HG03439 (cell line): ENCODE measurements at regions not wholly inside any gene's neighbourhood (a gene's known extent, or its start where the extent isn't known, plus 50 kb on each side); places are given as distances from the start of the nearest gene placed in this dataset.
"Not testable (repeated sequence)": the region's sequence is repeated elsewhere in the genome, so short reads cannot be mapped to it uniquely, and the experiment has no call there.

ENCODE experiments used
- ATAC-seq: cut with Tn5 transposase; IDR thresholded peaks from one replicate; pipeline ENCODE4 v1.9.1; 2021; ENCODE audit warnings: mild to moderate bottlenecking, moderate library complexity; ENCODE audit not compliant: unreplicated experiment

DNA sequence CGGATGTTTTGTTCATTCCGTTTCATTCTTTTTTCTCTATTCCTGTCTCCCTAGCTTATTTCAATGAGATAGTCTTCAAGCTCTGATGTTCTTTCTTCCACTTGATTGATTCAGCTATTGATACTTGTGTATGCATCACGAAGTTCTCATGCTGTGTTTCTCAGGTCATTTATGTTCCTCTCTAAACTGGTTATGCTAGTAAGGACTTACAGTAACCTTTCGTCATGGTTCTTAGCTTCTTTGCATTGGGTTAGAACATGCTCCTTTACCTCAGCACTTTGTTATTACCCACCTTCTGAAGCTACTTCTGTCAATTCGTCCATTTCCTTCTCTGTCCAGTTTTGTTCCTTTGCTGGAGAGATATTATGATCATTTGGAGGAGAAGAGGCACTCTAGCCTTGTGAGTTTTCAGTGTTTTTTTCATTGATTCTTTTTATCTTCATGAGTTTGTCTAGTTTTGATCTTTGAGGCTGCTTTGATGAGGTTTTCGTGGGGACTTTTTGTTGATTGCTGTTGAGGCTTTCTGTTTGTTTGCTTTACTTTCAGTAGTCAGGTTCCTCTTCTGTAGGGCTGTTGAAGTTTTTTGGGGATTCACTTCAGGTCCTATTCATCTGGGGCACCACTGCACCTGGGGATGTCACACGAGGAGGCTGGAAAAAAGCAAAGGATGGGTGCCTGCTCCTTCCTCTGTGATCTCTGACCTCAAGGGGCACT is 496.9 kb upstream of the LRRC7 start:
- no peak for ATAC-seq

DNA sequence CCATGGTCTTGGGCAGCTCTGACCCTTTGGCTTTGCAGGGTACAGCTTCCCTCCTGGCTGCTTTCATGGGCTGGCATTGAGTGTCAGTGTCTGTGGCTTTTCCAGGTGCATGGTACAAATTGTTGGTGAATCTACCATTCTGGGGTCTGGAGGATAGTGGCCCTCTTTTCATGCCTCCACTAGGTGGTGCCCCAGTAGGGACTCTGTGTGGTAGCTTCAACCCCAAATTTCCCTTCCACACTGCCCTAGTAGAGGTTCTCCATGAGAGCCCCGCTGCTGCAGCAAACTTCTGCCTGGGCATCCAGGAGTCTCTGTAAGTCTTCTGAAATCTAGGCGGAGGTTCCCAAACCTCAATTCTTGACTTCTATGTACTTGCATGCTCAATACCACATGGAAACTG is 494.5 kb upstream of the LRRC7 start:
- ATAC-seq, result no peak

DNA sequence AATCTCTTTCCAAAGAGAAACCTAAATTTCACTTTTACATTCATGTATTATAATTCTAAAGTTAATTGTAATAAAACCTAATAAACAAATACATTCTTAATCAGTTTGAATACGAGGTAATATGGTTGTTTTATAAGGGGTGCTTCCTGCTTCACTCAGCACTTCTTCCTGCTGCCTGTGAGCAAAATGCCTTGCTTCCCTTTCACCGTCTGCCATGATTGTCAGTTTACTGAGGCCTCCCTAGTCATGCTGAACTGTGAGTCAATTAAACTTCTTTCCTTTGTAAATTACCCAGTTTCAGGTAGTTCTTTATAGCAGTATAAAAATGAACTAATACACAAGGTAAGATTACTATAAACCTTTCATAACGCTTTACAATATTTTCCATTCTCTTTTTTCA is 491.1 kb upstream of the LRRC7 start:
- ATAC-seq, result no peak

DNA sequence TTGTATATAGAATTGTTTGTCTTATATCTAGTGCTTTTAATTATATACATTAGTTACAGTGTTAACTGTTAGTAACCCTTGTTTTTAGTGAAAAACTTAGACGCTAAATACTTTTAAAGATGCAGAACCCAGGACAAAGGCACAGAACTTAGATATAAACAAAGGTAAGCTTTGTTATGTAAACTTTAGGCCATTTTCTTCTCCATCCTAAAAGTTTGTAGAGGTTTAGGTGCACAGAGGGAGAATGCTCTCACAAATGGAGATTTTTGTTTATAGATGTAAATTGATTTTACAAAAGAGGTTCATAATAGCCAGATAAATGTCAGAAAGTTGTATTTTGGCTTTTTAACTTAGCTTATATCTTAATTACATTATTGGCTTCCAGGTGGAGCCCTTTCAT is 490.5 kb upstream of the LRRC7 start:
- ATAC-seq, result no peak

DNA sequence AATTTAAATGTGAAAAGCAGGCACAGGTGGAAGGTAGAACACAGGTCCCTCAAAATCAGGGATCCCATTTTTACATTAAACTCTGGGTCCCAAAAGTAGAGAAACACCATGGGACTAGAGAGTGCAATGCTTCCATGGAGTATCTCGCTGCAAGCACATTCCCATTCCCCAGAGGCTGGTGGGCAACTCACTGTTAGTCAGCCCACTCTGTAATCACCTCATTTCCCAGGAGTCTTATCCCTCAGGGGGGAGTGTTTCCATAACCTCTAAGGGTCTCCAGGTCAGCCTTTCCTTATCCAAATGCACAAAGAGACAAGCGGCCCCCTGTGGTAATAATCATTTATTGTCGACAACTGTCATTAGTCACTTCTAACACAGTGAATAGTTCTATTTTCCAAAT is 490.1 kb upstream of the LRRC7 start:
- no peak for ATAC-seq

DNA sequence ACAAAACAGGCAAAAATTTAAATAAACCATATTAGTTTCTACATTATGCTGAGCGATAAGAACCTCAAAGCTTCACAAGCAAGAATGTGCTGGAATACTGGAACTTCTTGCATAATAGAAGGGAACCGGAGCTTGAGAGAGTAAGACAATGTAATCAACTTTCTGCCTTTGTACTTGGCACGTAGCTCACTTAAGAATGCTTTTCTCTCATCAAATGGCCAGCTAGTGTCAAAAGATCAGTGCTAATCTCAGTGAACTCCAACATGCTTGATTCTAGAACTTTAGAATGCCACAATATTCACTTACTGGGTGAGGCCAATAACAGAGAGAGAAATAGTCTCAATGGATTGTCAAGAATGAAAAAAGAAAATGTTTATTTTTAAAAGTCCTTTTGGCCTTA is 486.1 kb upstream of the LRRC7 start:
- ATAC-seq, result no peak

DNA sequence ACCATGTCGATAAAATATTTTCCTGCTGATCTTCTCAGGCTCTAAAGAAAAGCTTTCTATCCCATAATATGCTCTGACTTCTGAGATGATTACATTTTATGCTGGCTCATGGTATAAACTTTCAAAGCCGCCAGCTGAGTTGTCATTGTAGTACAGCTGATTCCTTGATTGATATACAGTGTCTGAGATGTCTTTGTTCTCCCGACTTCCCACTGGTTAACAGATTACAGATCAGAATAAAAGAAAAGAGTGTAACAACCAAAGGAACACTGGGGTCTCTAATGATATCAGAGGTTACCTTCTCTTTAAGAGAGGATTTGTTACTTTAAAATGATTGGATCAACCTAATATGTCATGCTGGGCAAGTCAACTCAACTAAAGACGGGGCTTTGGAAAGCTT is 485.4 kb upstream of the LRRC7 start:
- ATAC-seq, result no peak

DNA sequence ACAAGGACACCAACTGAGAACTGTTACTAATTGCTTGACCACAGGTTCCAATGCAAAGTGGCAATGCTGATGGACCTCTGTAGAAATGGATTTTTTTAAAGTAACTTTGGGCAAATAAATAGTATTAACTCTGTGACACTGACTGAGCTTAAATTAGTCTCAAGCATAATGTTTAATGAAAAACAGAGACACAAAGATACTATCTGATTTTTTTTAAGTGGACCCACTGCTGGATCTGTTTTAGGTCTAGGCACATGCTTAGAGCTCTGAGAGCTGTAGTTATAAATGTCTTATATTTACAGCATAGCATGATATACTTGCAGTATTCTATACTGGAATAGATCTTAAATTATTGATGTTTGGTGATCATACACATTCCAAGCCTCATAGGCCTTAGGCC is 481.6 kb upstream of the LRRC7 start:
- no peak for ATAC-seq

DNA sequence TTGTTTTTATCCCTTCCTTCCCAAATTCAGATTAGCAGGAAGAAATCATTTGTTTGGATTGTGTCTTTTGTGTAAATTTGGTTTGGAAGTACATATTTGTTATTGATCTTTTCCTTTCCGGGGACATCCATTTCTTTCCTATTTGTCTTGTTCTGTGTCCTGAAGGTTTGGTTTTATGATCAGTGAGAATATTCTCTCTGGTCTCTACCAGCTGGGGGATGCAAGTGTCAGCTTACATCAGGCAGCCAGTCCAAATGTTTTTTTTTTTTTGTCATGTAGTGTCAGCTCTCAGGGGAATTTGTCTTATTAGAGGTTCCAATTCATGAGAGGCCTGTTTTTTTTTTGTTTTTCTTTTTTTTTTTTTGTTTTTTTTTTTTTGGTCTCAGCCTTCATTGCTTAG is 479.2 kb upstream of the LRRC7 start:
- no peak for ATAC-seq

DNA sequence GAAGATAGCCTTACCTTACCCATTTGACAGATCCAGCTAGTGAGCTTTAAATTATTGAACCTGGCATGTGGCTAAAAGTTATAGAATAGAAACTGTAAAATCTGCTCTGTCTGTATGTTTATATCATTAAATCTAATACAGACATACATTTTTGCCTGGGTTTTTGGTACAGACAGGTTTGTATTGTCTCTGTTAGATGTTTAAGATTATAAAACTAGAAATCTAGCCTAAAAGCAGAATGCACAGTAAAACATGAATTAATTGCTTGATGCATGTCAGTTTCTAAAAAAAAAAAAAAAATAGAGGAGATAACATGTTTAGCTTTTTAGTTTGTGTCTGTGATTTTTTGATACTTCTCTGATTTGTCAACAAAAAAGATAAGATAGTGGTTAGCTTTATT is 477.6 kb upstream of the LRRC7 start:
- ATAC-seq, result no peak

DNA sequence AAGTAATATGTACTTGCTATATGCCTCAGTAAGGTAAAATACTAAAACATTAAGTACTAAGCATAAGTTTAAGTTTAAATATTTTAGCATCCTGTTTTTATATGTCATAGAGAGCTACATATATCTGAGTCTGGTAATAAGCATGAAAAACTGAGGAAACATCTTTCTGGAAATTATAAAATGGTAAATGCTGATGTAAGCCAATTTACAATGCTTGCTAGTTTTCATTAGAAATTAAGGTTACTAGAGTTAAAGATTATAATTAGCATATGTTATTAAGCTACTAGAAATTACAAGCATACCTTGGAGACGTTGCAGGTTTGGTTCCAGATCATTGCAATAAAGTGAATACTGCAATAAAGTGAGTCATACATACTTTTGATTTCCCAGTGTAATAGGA is 477.0 kb upstream of the LRRC7 start:
- ATAC-seq, result no peak

DNA sequence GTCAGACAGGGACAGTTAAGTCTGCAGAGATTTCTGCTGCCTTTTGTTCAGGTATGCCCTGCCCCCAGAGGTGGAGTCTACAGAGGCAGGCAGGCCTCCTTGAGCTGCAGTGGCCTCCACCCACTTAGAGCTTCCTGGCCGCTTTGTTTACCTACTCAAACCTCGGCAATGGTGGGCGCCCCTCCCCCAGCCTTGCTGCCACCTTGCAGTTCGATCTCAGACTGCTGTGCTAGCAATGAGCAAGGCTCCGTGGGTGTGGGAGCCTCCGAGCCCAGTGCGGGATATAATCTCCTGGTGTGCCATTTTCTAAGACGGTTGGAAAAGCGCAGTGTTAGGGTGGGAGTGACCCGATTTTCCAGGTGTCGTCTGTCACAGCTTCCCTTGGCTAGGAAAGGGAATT is 465.7 kb upstream of the LRRC7 start:
- not testable (repeated sequence) for ATAC-seq

DNA sequence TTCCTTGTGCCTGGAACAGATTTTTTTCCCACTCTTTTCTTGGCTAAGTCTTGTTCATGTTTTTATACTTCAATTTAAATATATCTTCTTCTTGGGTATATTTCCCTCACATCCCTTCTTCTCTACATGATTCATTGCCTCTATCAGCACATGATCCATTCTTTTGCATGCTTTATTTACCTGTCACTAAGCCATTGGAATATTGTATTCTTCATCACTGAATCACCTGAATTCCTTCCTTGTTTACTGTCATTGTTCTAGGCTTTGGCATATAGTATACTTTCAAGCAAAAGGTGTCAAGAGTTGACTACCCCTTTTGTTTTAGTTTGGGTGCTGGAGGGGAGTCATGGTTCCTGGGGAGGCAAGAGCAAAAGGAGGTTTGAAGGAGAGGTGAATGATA is 464.5 kb upstream of the LRRC7 start:
- no peak for ATAC-seq

DNA sequence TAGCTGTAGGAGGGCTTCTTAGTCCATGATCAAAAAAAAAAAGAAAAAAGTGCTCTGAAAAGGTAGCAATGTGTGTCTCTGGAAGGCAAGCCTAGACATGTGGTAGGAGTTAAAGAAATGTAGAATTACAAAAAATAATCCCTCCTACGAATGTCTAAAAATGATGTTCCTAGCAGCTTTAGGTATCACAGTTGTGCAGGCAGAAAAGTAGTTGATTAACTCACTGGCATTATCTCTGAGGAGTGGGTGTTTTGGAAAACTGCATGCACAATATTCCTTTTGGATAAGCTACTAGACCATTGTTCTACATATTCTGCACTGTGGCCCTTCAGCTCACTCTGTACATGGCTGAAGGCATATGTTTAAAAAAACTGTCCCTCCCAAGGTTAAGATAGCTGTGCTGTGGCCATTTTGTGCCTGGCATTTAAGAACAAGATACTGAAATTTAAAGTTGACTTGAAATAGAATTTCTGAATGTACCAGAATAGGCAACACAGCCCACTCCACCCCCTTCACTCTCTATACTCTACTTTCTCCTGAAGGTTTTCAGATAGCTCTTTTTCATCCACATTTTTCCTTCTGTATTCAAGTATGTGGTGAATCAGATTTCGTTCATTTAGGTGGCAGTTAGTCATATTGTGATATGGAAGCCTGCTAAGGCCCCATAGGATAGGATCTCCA is 463.9 kb upstream of the LRRC7 start:
- no peak for ATAC-seq

DNA sequence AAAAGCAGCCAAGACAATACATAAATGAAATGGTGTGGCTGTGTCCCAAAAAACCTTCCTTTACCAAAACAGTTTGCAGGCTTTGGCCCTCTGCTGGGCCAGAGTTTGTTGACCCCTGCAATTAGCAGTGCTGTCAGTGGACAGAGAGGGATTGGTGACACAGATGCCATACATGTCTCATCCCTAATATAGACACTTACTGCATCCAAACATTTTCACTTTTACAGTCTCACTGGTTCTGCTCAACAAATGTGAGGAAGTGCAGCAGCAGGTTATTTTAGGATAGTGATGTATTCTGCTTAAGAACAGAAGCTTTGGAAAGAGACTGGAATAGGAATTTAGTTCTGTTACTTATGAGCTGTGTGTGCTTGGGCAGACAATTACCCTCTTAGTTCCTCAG is 462.8 kb upstream of the LRRC7 start:
- ATAC-seq, result no peak

DNA sequence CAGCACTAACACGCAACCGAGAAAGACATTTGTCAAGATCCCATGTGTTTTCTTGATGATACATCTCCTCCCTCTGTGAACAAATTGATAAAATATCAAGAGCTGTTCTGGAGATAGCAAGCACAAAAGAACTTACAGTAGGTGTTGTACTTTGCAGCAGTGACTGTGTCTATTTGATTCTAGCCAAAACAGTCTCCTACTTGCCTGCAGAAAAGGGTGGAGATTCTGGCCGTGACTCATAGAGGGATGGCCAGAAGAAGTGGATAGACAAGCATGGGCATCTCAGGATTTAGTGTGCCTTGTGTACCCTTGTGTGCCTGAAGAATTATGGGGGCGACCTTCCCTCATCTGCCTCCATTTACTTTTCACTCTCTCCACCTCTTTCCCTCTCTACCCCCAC is 458.4 kb upstream of the LRRC7 start:
- ATAC-seq, result no peak

DNA sequence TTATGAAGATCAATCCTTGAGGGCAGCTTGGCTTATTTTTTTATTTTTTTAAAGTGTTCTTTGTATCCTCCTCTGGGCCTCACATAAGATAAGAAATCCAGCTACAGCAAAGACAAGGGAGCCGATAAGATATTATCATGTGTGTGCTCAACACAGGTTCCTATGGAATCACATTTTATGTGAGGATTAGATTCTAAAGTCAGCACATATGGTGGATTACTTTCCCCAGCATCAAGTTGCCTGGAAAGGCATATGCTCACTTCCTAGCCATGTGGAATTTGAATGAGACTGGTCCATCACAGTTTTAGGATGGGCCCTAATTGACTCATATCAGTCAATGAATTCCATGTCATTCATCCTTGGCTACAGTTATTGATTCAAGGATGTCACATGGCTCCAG is 456.9 kb upstream of the LRRC7 start:
- ATAC-seq, result no peak

DNA sequence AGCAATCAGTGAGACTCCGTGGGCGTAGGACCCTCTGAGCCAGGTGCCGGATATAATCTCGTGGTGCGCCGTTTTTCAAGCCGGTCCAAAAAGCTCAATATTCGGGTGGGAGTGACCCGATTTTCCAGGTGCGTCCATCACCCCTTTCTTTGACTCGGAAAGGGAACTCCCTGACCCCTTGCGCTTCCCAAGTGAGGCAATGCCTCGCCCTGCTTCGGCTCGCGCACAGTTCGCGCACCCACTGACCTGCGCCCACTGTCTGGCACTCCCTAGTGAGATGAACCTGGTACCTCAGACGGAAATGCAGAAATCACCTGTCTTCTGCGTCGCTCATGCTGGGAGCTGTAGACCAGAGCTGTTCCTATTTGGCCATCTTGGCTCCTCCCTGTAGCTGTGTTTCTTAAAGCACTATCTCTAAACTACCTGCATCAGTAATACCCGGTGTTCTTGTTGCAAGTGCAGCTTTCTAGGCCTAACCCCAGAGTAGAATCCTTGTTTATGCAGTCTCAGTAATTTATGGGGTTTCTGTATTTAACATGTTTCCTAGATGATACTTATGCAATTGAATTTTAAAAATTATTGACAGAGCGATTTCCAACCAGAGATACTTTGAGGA is 447.5 kb upstream of the LRRC7 start:
- not testable (repeated sequence) for ATAC-seq

DNA sequence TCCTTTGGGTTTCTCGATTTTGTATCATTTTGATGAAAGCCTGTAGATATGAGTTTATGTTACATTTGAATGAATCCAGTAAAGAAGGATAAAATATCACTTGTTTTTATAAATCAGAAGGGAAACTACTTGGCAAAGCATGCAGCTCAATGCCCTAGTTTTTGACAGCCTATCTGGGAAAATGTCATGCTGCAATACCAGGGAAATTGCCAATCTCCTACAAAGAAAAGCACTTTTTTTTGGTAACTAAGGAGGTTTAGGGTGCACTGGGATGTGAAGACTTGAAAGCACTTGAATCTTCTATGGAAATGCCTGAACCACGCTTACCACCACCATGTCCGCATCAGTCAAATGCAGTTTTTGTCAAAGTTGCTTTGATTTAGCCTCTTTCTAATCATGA is 446.9 kb upstream of the LRRC7 start:
- ATAC-seq, result no peak

DNA sequence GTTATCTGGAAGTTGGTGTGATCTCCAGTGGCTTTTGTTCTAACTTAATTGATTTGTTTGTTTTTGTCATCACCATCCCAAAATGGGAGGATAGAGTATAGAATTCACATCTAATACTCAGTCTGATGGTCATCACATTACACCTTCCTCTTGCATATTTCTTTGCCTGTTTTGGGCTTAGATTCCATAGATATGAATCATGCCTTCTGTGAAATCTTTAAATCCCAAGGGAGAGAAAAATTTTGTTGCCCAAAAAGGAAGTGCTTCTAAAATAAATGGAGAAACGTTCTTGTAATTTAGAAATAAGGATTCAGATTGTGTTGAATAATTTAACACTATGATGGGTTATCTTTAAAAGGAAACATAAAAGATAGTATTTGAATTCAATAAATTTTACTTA is 446.0 kb upstream of the LRRC7 start:
- no peak for ATAC-seq

DNA sequence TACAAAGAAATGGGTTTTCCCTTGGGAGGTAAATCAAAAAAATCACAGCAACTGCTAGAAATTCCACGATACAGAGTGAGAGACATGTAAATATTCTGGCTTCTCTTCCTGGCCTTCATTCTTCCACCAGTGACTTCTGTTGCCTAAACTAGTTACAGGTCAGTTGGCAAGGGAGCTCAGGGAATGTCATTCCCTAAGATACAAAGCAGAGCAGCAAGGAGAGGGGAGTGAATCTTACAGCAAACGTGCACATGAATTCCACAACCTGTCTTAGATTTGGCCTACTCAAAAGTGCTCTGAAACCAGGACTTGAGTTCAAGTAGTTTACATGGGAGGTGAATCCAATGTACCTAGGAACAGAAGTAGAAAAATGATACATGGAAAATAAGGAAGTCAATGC is 445.3 kb upstream of the LRRC7 start:
- ATAC-seq, result no peak

DNA sequence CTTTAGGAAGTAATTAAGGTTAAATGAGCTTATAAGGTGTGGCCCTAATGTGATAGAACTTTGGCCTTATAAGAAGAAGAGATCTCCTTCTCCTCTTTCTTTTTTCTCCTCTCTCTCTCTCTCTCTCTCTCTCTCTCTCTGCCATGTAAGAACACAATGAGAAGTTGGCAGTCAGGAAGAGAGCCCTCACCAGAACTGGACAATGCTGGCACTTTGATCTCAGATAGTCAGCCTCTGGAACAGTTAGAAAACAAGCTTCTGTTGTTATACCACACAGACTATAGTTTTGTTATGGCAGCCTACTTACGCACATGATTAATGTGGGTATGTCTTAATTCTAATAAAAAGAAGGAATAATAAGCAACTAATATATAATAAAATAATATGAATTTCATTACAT is 444.2 kb upstream of the LRRC7 start:
- no peak for ATAC-seq

DNA sequence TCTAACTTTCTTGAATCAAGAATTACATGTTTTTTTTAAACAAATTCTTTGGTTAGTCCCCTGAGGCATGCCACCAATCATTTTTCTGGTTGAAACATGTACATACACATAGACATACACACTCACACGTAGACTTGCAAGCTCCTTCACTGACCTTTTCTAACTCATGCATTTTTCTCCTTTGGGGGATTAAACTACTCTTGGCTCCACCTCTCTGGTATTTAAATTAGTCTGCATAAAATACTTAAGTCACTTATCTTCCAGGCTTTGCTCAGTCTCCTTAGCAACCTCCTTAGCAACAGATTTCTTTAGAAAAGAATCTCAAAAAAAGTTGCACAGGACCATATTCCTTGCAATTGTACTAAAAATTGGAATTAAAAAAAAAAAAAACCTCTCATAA is 440.9 kb upstream of the LRRC7 start:
- no peak for ATAC-seq
